Embryonic facial prominence (tissue), 1 donor: ENCODE measurements at regions not wholly inside any gene's neighbourhood (a gene's known extent, or its start where the extent isn't known, plus 50 kb on each side); places are given as distances from the start of the nearest gene placed in this dataset.

ENCODE experiments used
- DNase-seq: peaks from one replicate; pipeline ENCODE4 v3.0.0-alpha.2; 2016; ENCODE audit errors: extremely low spot score

DNA sequence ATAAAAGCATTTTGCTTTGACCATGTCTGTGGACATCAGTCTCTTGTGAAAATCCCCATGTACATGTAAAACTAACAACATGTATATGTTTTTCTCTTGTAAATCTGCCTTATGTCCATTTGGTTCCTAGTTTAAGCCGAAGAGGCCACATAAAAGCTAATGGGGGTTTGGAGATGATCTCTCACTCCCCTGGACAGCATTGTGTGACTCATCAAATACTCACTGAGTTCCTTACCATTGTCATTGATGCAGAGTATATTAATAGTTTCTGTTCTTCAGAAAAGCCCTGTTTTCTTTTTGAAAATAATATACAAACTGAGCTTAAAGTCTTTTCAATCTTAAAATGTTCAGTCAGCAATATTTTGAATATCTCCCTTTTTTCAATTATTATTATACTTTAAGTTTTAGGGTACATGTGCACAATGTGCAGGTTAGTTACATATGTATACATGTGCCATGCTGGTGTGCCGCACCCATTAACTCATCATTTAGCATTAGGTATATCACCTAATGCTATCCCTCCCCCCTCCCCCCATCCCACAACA is 536.7 kb upstream of the HTR2A start:
- no peak for DNase-seq

GRCh38 chr13:47426126-47426849 is 529.4 kb upstream of the HTR2A start:
- DNase-seq: no peak

- DNase-seq: no peak
Measured at GRCh38 chr13:47421525-47421924, 524.7 kb upstream of the HTR2A start.

- no peak for DNase-seq
Measured at GRCh38 chr13:47420568-47420967, 523.7 kb upstream of the HTR2A start.

GRCh38 chr13:47420020-47420419 is 523.2 kb upstream of the HTR2A start:
- DNase-seq: no peak

- DNase-seq: no peak
Measured at GRCh38 chr13:47418206-47418920, 521.5 kb upstream of the HTR2A start.

GRCh38 chr13:47417485-47417884 is 520.6 kb upstream of the HTR2A start:
- DNase-seq: no peak

GRCh38 chr13:47415048-47415447 is 518.2 kb upstream of the HTR2A start:
- no peak for DNase-seq

- DNase-seq: no peak
Measured at GRCh38 chr13:47413526-47413925, 516.7 kb upstream of the HTR2A start.

DNA sequence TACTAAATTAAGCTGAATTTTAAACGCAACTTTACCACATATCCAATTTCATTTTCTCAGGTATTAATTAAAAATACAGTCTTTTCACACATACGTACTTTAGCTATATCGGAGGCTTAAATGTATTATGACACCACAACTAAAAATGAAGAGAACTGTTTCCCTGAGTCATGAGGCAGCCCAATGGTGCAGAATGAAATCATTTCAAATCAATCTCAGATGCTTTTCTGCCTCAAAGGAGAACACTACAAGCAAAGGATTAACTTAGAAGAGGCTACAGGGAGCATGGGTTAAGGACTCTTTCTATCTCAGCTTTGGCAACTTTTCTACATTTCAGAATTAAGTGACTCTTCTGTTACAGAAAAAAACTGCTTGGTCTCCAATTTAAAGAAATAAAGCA is 516.3 kb upstream of the HTR2A start:
- no peak for DNase-seq

DNA sequence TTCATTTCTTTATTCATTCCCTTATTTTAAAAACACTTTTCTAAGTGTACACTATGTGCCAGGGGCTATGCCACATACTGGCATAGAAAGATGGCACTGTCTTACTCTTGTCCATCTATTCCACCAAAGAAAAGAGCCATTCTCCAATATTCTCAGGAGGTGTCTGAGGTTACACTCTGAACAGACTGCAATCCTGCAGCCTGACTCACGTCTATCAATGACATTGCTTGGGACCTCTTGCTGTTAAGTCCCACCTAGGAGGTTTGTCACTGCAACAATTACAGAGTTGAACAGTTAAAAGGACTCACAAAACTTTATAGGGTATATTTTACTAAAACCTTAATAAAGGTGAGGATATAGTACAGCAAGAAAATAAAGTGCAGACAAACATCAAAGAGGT is 512.9 kb upstream of the HTR2A start:
- DNase-seq: no peak

GRCh38 chr13:47408546-47409319 is 511.9 kb upstream of the HTR2A start:
- DNase-seq: no peak

DNA sequence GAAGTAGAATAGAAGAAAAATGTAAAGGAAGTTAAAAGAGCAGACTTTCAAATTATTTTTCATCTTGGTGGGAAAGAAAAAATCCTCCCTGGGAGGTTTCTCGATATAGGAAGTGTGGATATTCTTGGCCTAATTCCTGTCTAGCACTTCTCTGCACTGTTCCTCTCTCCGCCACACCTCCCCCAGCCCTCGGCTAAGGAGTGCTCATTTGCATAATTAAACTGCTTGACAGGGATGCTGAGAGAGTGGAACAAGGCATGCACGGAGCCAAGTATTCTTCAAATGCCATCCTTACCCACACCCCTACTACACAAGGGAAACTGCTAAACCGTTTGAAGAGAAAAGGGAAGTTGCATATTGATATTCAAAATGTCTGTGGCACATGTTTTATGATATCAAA is 511.0 kb upstream of the HTR2A start:
- no peak for DNase-seq

DNA sequence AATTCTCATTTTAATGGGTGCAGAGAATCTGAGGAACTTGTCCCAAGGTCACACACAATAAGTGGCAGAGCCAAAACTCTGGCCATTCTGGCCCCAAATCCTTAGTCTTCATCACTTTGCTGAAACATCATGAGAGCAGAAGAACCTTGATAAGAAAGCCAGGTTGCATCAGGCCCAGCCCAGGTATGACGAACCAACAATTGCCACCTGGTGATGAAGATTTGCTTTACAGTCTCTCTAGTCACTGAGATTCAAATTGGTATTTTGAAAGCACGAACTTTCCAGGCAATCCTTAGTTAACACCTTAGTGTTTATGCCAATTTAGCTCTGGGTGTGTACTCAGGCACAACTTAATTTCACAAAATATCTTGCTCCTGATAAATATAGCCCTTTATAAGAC is 502.7 kb upstream of the HTR2A start:
- no peak for DNase-seq

- no peak for DNase-seq
Measured at GRCh38 chr13:47397739-47398138, 500.9 kb upstream of the HTR2A start.

DNA sequence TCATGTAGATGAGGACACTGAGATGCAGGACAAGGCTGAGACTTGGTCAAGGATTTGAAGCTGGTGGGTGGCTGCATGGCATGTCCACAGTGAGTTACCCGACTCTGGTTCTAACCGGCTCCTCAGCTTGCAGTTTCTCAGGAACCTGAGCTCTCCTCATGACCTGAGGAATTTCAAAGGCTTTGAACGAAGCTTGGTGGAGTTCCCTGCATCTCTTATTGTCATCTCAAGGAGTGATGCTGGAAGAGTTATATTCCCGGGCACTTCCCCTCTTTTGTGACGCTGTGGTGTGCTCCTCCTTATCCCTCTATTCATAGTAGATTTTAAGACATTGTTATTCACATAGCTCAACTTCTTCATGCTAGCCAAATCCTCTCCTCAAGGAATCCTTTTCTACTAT is 500.1 kb upstream of the HTR2A start:
- DNase-seq: no peak

GRCh38 chr13:47374741-47375140 is 477.9 kb upstream of the HTR2A start:
- DNase-seq: no peak

DNA sequence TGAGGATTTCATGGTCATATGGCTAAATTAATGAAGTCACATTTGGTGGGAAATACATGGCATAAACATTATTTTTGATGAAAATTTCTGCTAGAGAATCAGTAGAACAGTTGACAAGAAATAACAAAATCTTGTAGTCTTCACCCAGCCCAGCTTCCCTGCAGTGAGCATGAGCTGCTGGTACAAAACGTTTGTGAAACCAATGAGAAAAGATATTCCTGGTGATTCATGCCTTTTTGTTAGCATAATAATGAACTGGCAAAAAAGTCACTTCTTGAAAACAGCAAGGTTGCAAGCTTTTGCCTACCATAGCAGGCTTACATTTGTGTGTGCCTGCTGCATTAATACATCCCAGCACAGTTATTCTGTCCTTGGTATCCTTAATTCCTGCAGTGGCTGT is 475.9 kb upstream of the HTR2A start:
- DNase-seq: no peak

DNA sequence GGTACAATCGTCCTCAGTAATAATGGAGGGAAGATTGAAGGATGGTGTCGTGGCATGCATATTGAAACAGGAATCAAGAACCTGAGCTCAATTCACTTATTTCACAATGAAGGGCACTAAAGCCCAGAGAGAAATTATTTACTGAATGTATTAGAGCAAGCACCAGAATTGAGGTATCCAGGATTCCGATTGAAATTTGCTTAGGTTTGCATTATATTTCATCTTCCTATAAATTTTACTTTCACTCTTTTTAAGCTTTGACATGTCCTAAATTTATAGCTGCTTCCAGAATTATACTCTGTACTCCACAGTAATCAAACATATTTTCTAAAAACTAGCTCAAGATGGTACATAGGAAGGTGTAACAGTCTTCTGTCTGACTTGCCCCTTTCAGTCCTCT is 454.9 kb upstream of the HTR2A start:
- DNase-seq: no peak

DNA sequence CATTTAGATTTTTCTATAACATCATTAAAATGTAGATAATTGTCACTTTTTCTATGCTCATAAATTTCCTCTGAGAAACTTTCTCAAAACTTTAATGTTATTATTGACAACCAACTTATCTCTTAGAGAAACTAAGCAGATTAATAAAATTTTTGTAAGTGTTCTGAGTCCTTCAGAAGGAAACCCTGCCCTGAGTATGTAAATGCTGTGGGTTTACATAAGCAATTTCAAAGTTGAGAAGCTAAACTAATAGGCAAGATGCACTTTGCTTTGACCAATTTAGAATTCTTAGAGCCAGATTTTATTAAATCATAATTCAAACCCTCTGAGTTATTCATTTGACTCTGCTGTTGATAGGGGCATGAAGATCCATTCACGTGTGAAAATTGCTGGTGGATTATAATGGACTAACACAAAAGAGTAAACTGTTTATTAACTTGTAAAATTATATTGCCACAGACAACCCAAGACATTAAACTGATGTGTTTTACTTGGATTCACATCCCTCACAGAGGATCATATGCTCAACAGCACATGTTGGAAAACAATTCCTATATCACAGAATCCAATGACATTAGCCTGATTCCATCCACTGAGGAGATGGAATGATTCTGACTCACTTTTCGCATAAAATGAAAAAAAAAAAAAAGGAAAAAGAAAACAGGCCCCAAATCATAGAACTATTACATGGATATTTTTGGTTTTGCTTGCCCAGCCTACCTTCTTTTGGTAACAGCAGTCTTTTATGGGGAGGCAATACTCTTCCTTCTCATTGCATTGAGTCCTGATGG is 453.7 kb upstream of the HTR2A start:
- DNase-seq: no peak

- DNase-seq: no peak
Measured at GRCh38 chr13:47349211-47349610, 452.4 kb upstream of the HTR2A start.
